IMR-90 (cell line): ENCODE measurements at regions not wholly inside any gene's neighbourhood (a gene's known extent, or its start where the extent isn't known, plus 50 kb on each side); places are given as distances from the start of the nearest gene placed in this dataset.

Experiments used
- ATAC-seq: fragments of 200-7000 bp; cut with Tn5 transposase; 2 replicates; pipeline ENCODE4 v1.9.1; 2020; ENCODE audit warnings: low read depth, mild to moderate bottlenecking, moderate library complexity
- BruUV-seq: library from RNA; stranded (reverse); fragments of 400-500 nt; replicated peaks from 2 replicates; lab custom pipeline; 2021; lab: Mats Ljungman, UMichigan
- CTCF ChIA-PET: fragments of 300-600 bp; formaldehyde crosslinking; extraction: SDS; loops from one replicate; lab custom pipeline; 2021; ENCODE audit warnings: antibody characterized with exemption; lab: Yijun Ruan, JAX
- POLR2A ChIA-PET: fragments of 300-600 bp; sonication (Branson Sonifier 250); formaldehyde crosslinking; loops from one replicate; lab custom pipeline; 2022; ENCODE audit warnings: antibody characterized with exemption; ENCODE audit not compliant: unreplicated experiment; lab: Charles Lee
- DNase-seq: peaks from one replicate; pipeline ENCODE4 v3.0.0; 2013
- H2AFZ ChIP-seq: replicated peaks from 2 replicates; pipeline ENCODE3; 2013; ENCODE audit warnings: low read length, mild to moderate bottlenecking; ENCODE audit not compliant: poor library complexity
- H2AK5ac ChIP-seq: 2 replicates; pipeline ENCODE4 v1.6.1; 2013; ENCODE audit warnings: low read depth, low read length, inconsistent platforms
- H2AK9ac ChIP-seq: replicated peaks from 2 replicates; pipeline ENCODE3; 2013; ENCODE audit warnings: mild to moderate bottlenecking, low read depth, low read length, moderate library complexity; ENCODE audit not compliant: poor library complexity
- H2BK120ac ChIP-seq: 2 replicates; pipeline ENCODE4 v1.6.1; 2013; ENCODE audit warnings: low read depth, low read length, inconsistent platforms
- H2BK15ac ChIP-seq: 3 replicates; pipeline ENCODE4 v1.6.1; 2013; ENCODE audit warnings: low read depth, low read length, inconsistent platforms
- H2BK20ac ChIP-seq: 2 replicates; pipeline ENCODE4 v1.6.1; 2013; ENCODE audit warnings: low read depth, mild to moderate bottlenecking, inconsistent platforms, low read length, moderate library complexity
- H2BK5ac ChIP-seq: 2 replicates; pipeline ENCODE4 v1.6.1; 2013; ENCODE audit warnings: mild to moderate bottlenecking, low read depth, low read length, inconsistent platforms; ENCODE audit not compliant: poor library complexity, severe bottlenecking
- H3K14ac ChIP-seq: replicated peaks from 2 replicates; pipeline ENCODE4 v1.6.1; 2013; ENCODE audit warnings: low read depth, low read length, inconsistent platforms
- H3K18ac ChIP-seq: 2 replicates; pipeline ENCODE4 v1.6.1; 2013; ENCODE audit warnings: low read depth, low read length, control low read depth
- H3K23ac ChIP-seq: 2 replicates; pipeline ENCODE4 v1.6.1; 2013; ENCODE audit warnings: low read depth, low read length, inconsistent platforms
- H3K27ac ChIP-seq: 2 replicates; pipeline ENCODE4 v1.5.1; 2013; ENCODE audit warnings: mild to moderate bottlenecking, control low read depth, low read length; ENCODE audit not compliant: insufficient read depth
- H3K27me3 ChIP-seq: 2 replicates; pipeline ENCODE4 v1.6.1; 2013; ENCODE audit warnings: low read length; ENCODE audit not compliant: control insufficient read depth, insufficient read depth
- H3K36me3 ChIP-seq: 2 replicates; pipeline ENCODE4 v1.6.1; 2013; ENCODE audit warnings: low read length, mixed read lengths; ENCODE audit not compliant: control insufficient read depth, insufficient read depth
- H3K4ac ChIP-seq: 2 replicates; pipeline ENCODE4 v1.6.1; 2013; ENCODE audit warnings: low read depth, low read length, inconsistent platforms
- H3K4me1 ChIP-seq: 2 replicates; pipeline ENCODE4 v1.6.1; 2013; ENCODE audit warnings: low read length, mixed read lengths; ENCODE audit not compliant: control insufficient read depth, insufficient read depth
- H3K4me2 ChIP-seq: 2 replicates; pipeline ENCODE4 v1.6.1; 2013; ENCODE audit warnings: low read depth, mild to moderate bottlenecking, control low read depth, low read length, moderate library complexity
- H3K4me3 ChIP-seq: 2 replicates; pipeline ENCODE4 v1.5.1; 2013; ENCODE audit warnings: low read depth, mild to moderate bottlenecking, control low read depth, low read length, moderate library complexity; ENCODE audit not compliant: insufficient read depth
- H3K56ac ChIP-seq: 2 replicates; pipeline ENCODE4 v1.6.1; 2013; ENCODE audit warnings: low read length, inconsistent platforms; ENCODE audit not compliant: insufficient read depth; ENCODE audit errors: extremely low read depth
- H3K79me1 ChIP-seq, 2 experiments: 2 replicates each; pipeline ENCODE4 v1.6.1; 2013; ENCODE audit warnings: low read length in 2 of 2, inconsistent platforms in 1 of 2, low read depth in 1 of 2
- H3K9ac ChIP-seq: 2 replicates; pipeline ENCODE4 v1.6.1; 2013; ENCODE audit warnings: low read depth, low read length, control low read depth
- H3K9me1 ChIP-seq: 2 replicates; pipeline ENCODE4 v1.6.1; 2013; ENCODE audit warnings: low read length, inconsistent platforms; ENCODE audit not compliant: insufficient read depth
- H3K9me3 ChIP-seq: 2 replicates; pipeline ENCODE4 v1.6.1; 2013; ENCODE audit warnings: low read length; ENCODE audit not compliant: control insufficient read depth, insufficient read depth
- H4K20me1 ChIP-seq: 2 replicates; pipeline ENCODE4 v1.6.1; 2013; ENCODE audit warnings: low read length, inconsistent platforms; ENCODE audit not compliant: insufficient read depth
- H4K5ac ChIP-seq: 2 replicates; pipeline ENCODE4 v1.6.1; 2013; ENCODE audit warnings: mild to moderate bottlenecking, low read depth, low read length, control low read depth
- H4K8ac ChIP-seq, 2 experiments: 2 replicates each; pipeline ENCODE4 v1.6.1; 2013; ENCODE audit warnings: low read depth in 2 of 2, low read length in 2 of 2, control low read depth in 1 of 2, inconsistent platforms in 1 of 2
- H4K91ac ChIP-seq: 2 replicates; pipeline ENCODE4 v1.6.1; 2013; ENCODE audit warnings: low read depth, low read length, inconsistent platforms; ENCODE audit not compliant: insufficient read depth
- BHLHE40 ChIP-seq: fragments of 150-350 bp; IDR thresholded peaks from 2 replicates; pipeline ENCODE4 v1.6.1; 2016; ENCODE audit warnings: mild to moderate bottlenecking, low read depth, low read length
- CEBPB ChIP-seq: IDR thresholded peaks from 2 replicates; pipeline ENCODE4 v1.6.1; 2012; ENCODE audit warnings: low read depth, low read length, improper control_type of control experiment
- CHD1 ChIP-seq: IDR thresholded peaks from 2 replicates; pipeline ENCODE4 v1.6.1; 2012; ENCODE audit warnings: low read depth, low read length, improper control_type of control experiment
- MAFK ChIP-seq: IDR thresholded peaks from 2 replicates; pipeline ENCODE4 v1.6.1; 2012; ENCODE audit warnings: low read depth, low read length, improper control_type of control experiment
- MXI1 ChIP-seq: IDR thresholded peaks from 2 replicates; pipeline ENCODE4 v1.6.1; 2012; ENCODE audit warnings: low read depth, mild to moderate bottlenecking, low read length, moderate library complexity, borderline replicate concordance
- NFE2L2 ChIP-seq: fragments of 150-350 bp; IDR thresholded peaks from 2 replicates; pipeline ENCODE4 v1.6.1; 2016; ENCODE audit warnings: low read depth, mild to moderate bottlenecking, low read length
- POLR2A ChIP-seq: IDR thresholded peaks from 2 replicates; pipeline ENCODE4 v1.6.1; 2012; ENCODE audit warnings: mild to moderate bottlenecking, low read depth, low read length
- RAD21 ChIP-seq: IDR thresholded peaks from 2 replicates; pipeline ENCODE4 v1.6.1; 2012; ENCODE audit warnings: low read length, improper control_type of control experiment
- RCOR1 ChIP-seq: IDR thresholded peaks from 2 replicates; pipeline ENCODE4 v1.6.1; 2012; ENCODE audit warnings: mild to moderate bottlenecking, low read length, improper control_type of control experiment; ENCODE audit not compliant: insufficient replicate concordance
- RFX5 ChIP-seq: IDR thresholded peaks from 2 replicates; pipeline ENCODE4 v1.8.0; 2012; ENCODE audit warnings: low read depth, mild to moderate bottlenecking, low read length, moderate library complexity
- SMC3 ChIP-seq: fragments of 150-350 bp; IDR thresholded peaks from 2 replicates; pipeline ENCODE4 v1.6.1; 2016; ENCODE audit warnings: low read depth, mild to moderate bottlenecking, antibody characterized with exemption, low read length, moderate library complexity
- dilution Hi-C: fragments of 300-500 bp; cut with HindIII; formaldehyde crosslinking; loops from one replicate; pipeline ENCODE4 v1.14.3; 2018; ENCODE audit warnings: low sequenced_read_pairs; ENCODE audit not compliant: unreplicated experiment
- in situ Hi-C: fragments of 300-500 bp; cut with MboI; formaldehyde crosslinking; loops from 3 replicates; pipeline ENCODE4 v1.14.3; 2019; ENCODE audit warnings: low sequenced_read_pairs, inconsistent platforms, mixed read lengths
- intact Hi-C: fragments of 100-400 bp; cut with micrococcal nuclease; formaldehyde crosslinking; loops from 2 replicates; pipeline ENCODE4 v1.10.0; 2022
- TF ChIP-seq, protein P1 (sequence below): fragments of 150-350 bp; IDR thresholded peaks from 2 replicates; pipeline ENCODE4 v1.6.1; 2017; ENCODE audit warnings: mild to moderate bottlenecking, antibody characterized with exemption, low read length, low read depth
- TF ChIP-seq, protein P2 (sequence below): conservative IDR thresholded peaks from 2 replicates; pipeline ENCODE4 v1.5.1; 2012; ENCODE audit warnings: mild to moderate bottlenecking, low read depth, low read length, improper control_type of control experiment

DNA sequence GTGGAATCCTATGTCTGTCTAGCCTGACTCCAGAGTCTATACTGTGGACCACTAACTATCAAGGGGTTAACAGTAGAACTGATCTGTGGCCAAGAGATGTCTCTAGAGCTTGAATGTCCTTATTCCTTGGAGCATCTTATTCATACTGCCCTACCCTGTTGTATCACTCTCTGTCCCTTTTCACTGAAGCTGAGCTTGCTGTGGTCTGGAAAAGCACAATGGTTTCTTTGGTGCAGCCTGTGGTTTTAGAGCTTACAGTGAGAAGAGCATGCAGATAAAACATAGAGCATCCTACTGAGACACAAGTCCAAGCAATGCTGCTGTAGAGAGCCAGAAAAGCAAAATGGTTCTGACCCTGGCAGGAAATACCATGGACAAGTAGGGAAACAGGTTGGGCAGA lies 367.0 kb upstream of the ATP2B1 start:
- H3K27ac ChIP-seq, result no peak overlapping the region
- H2BK5ac ChIP-seq, result no peak overlapping the region
- intact Hi-C loops (no loop called here), dilution Hi-C loops (no loop called here), in situ Hi-C loops (no loop called here)
- no peak overlapping the region for H3K56ac ChIP-seq
- H3K14ac ChIP-seq, result no peak overlapping the region
- peak overlapping the region; percentile 34 for H2AK9ac ChIP-seq
- H3K27me3 ChIP-seq, result no peaks in the 10 kb centered on the region
- no peak overlapping the region for H2BK15ac ChIP-seq
- ATAC-seq (no peak), DNase-seq (no peak)
- H4K20me1 ChIP-seq, result no peaks in the 10 kb centered on the region
- no peaks in the 10 kb centered on the region; a peak in 1 of 4 replicates for H3K79me1 ChIP-seq
- no peak overlapping the region for H2AFZ ChIP-seq
- H3K36me3 ChIP-seq, result no peaks in the 10 kb centered on the region
- H3K23ac ChIP-seq, result no peak overlapping the region
- no peak overlapping the region for H3K4ac ChIP-seq
- H3K18ac ChIP-seq, result no peak overlapping the region
- no peak overlapping the region for H3K4me2 ChIP-seq
- H3K9me3 ChIP-seq, result no peaks in the 10 kb centered on the region
- ChIA-PET CTCF (no interaction called here), POLR2A (no interaction called here)
- H4K5ac ChIP-seq, result no peak overlapping the region
- peak overlapping the region; percentile 23; the same call in 1 of the 2 replicates for H4K91ac ChIP-seq
- no peaks in the 10 kb centered on the region; the same call in 1 of the 2 replicates for H3K9me1 ChIP-seq
- no peak for TF ChIP-seq MAFK
- no peak for TF ChIP-seq MXI1
- TF ChIP-seq CHD1, result no peak
- TF ChIP-seq NFE2L2, result no peak
- no peak for TF ChIP-seq RFX5
- no peak for TF ChIP-seq RCOR1
- TF ChIP-seq, protein P1, sequence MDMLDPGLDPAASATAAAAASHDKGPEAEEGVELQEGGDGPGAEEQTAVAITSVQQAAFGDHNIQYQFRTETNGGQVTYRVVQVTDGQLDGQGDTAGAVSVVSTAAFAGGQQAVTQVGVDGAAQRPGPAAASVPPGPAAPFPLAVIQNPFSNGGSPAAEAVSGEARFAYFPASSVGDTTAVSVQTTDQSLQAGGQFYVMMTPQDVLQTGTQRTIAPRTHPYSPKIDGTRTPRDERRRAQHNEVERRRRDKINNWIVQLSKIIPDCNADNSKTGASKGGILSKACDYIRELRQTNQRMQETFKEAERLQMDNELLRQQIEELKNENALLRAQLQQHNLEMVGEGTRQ, result no peak
- TF ChIP-seq SMC3, result no peak
- TF ChIP-seq BHLHE40, result no peak
- TF ChIP-seq, protein P2, sequence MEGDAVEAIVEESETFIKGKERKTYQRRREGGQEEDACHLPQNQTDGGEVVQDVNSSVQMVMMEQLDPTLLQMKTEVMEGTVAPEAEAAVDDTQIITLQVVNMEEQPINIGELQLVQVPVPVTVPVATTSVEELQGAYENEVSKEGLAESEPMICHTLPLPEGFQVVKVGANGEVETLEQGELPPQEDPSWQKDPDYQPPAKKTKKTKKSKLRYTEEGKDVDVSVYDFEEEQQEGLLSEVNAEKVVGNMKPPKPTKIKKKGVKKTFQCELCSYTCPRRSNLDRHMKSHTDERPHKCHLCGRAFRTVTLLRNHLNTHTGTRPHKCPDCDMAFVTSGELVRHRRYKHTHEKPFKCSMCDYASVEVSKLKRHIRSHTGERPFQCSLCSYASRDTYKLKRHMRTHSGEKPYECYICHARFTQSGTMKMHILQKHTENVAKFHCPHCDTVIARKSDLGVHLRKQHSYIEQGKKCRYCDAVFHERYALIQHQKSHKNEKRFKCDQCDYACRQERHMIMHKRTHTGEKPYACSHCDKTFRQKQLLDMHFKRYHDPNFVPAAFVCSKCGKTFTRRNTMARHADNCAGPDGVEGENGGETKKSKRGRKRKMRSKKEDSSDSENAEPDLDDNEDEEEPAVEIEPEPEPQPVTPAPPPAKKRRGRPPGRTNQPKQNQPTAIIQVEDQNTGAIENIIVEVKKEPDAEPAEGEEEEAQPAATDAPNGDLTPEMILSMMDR, result no peak
- TF ChIP-seq POLR2A, result no peak
- TF ChIP-seq RAD21, result no peak
- no peak for TF ChIP-seq CEBPB
- peaks cover 5% of the 10 kb centered on the region for H3K4me1 ChIP-seq
- H3K4me3 ChIP-seq, result no peak overlapping the region
- no peak overlapping the region; the same call in 1 of the 2 replicates for H2BK120ac ChIP-seq
- BruUV-seq, result no TSS peak
- no peak overlapping the region for H2AK5ac ChIP-seq
- no peak overlapping the region for H3K9ac ChIP-seq
- peak overlapping the region; percentile 36; the same call in 1 of the 2 replicates for H2BK20ac ChIP-seq
- no peak overlapping the region for H4K8ac ChIP-seq
